GM19452 (cell line): ENCODE measurements at regions not wholly inside any gene's neighbourhood (a gene's known extent, or its start where the extent isn't known, plus 50 kb on each side); places are given as distances from the start of the nearest gene placed in this dataset.

ENCODE experiments used
- ATAC-seq: cut with Tn5 transposase; IDR thresholded peaks from one replicate; pipeline ENCODE4 v1.9.1; 2021; ENCODE audit not compliant: unreplicated experiment

DNA sequence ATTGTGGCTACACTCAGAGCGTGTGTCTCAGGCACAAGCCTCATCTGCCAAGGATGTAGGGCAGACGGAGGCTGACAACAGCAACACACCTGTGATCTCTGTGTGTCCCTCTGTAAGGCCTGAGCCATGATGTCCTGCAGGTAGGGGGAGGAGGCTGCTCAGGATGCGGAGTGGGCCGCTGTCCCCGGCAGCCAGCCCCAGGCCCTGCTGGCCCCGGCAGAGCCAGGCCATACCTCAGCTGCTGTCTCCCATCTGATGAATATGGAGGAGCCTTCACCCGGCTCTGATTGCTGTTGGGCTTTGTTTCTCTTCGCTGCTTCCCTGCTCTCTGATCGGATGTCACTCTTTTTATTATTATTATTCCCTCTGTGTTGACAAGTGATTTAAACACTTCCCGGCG, 83.6 kb upstream of the NCAM1 start:
- no peak for ATAC-seq

- ATAC-seq = no peak
Measured at GRCh38 chr11:112878033-112878601, 83.1 kb upstream of the NCAM1 start.

- ATAC-seq = no peak
Measured at GRCh38 chr11:112880495-112880894, 80.7 kb upstream of the NCAM1 start.

DNA sequence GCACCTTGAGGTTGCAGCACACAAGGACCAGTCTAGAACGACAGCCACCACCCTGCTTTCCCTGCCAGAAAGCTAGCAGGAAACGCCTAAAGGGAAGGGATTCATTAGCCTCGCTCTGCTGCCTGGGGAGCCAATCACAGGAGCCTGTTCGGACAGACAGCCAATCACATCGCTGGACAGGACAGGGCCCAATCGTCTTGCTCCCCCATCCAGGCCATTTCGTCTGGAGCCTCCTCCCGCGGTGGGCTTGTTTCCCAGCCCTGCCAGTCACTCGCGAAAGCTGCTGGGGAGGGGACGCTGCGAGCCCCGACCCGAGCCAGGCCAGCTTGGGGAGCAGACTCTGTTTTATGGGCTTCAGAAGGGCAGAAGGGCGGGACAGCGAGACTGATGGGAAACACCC, 79.8 kb upstream of the NCAM1 start:
- ATAC-seq = no peak

DNA sequence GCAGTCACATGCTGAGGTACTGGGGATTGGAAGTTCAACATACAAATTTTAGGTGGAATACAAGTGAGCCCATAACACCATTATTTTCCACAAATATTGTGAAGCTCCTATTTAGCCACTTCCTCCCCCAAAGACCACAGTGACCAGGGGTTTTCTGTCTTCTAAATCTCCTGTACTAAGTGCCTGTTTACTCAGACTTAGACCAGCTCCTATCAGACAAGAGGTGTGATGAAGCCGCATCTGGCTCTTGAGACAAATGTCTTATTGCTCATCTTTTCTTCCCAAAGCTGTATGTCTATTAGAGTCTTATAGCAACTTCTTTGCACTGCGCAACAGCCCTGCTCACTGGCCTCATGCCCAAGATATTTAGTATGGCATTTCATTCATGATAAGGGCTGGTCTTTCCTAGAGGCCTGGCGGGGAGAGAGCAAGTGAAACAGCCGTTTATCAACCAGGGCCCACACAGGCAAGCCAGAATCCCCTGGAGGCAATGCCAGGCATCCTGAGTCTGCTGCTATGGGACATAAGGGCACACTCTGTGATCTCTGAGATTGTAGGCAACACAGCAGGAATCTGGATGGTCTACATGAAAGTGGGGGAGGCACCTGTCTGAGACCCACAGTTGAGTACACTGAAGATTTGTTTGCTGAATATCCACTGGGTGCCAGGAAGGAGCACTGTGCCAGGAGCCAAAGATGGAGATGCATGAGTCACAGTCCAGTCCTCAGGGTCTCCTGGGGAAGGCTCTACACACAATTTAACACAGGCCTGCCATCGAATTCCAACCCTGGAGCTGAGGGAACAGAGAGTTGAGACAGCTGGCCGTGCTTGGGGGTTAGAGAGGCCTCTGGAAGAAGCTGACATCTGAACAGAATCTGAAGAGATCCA, 78.5 kb upstream of the NCAM1 start:
- no peak for ATAC-seq

DNA sequence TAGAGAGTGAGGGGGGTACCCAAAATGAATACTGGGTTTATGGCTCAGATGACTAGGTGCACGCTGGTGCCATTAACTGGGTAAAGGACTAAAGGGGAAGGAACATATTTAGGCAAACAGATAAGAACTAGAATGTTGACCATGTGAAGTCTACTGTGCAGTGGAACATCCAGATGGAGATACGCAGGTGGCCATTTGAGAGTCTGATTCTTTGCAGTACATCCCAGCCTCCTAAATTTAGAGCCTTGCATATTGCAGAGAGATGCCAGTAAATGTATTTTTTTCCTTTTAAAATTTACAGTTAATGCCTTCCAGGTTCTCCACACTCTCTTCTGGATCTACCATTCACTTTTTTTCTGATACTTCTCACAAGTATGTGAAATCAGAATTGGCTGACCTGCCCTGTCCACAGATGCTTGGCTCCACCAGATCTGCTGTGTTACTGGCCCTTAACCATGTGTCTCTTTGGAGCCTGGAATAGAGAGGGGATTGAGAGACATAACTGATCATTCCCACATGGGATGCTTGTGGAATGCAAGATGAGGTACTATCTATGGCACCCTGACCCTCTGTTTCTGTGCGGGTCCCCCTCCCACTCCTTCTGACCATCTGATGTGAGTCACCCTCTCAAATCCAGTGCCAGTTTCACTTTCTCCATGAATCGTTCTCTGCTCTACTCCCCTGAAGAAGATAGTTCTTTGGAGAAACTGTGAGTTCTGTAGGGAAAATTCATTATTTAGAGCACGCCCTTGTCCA, 77.0 kb upstream of the NCAM1 start:
- no peak for ATAC-seq

DNA sequence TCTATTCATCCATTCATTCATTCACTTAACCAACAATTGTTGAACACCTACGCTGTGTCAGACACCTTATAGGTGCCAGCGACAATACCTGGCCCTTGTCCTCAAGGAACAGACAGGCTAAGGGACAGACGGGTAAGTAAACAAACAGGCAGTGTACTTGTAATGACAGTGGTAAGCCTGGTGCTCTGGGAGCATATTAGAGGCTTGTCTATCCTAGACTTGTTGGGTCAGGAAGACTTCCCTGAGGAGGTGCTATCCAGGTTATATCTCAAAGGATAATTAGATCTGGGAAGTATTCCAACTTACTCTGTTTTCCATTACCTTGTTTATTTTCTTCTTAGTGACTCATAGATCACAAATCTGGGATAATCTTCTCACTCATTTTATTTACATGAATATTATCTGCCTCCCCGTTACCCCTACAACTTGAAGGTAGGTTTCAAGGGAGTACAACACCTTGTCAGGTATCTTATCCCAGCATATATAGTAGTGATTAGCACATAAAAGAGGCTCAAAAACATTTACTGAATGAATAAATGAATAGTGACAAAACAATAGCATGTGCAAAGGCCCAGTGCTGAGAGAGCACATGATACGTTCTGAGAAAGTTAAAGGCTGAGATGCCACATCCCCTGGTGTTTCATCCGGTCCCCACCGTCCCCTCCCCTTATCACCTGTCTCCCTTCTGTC, 75.3 kb upstream of the NCAM1 start:
- ATAC-seq = no peak

DNA sequence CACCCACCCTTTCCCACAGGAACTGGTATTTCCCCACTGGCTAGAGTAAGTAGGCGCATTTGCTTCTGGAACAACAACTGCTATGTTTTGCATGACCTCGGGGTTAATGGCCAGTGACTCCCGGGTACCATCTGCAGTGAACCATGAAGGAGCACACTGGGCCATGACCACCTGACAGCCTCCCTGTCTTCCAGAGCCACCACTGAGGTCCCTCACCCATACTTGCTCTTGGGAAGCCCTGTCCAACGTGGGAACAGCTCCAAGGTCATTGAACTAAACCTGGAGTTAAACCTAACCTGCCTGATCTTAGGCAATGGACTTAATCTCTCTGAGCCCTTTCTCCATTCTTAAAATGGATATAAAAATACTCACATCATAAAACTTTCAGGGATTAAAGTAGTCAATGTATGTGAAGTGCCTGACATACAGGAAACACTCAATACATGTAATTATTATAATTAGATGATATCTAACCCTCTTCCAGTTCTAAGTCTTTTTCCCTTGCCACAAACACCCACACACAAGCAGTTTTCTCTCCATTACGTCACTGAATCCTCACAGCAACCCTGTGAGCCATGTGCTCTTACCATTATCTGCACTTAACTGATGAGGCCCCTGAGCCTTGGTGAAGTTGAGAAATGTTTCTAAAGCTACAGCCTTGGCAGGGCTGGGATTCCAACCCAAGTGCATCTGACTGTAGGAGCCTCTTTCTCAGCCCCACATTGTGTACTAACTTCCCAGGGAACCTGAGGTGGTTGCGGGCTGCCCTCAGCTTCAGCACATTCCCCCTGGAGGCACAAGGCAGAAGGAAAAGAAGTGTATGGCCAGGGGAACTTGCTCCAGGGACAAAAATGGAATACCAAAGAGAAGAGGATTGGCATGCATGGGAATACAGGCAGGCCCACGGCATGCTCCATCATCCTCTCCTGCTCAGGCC, 74.5 kb upstream of the NCAM1 start:
- ATAC-seq = no peak

DNA sequence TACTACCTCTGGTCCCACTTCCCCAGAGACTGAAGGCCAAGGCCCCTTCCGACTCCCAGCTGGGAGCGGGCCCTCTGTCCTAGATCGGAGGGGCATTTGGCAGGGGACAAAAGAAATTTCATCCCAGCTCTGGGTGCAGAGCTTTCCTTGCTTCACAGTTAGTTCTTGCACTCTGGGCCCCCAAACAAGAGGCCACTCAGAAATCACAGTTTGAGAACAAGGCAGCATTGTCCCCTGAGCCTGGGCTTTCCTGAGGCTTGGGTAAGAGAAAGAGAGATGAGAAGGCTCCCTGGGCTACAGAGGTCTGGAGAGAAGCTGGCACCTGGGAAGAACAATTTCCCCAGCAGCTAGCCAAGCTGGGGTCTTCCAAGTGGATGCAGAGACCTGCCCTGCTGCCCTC, 71.8 kb upstream of the NCAM1 start:
- no peak for ATAC-seq

- no peak for ATAC-seq
Measured at GRCh38 chr11:112899235-112900006, 61.8 kb upstream of the NCAM1 start.

GRCh38 chr11:112901924-112902323, 59.3 kb upstream of the NCAM1 start:
- ATAC-seq = no peak

- no peak for ATAC-seq
Measured at GRCh38 chr11:112902361-112903011, 58.7 kb upstream of the NCAM1 start.

- ATAC-seq = no peak
Measured at GRCh38 chr11:112903340-112903739, 57.9 kb upstream of the NCAM1 start.

- ATAC-seq = no peak
Measured at GRCh38 chr11:112911124-112911523, 50.1 kb upstream of the NCAM1 start.
